HG03066 (cell line): ENCODE measurements at regions not wholly inside any gene's neighbourhood (a gene's known extent, or its start where the extent isn't known, plus 50 kb on each side); places are given as distances from the start of the nearest gene placed in this dataset.
"Not testable (repeated sequence)": the region's sequence is repeated elsewhere in the genome, so short reads cannot be mapped to it uniquely, and the experiment has no call there.

Experiments used
- ATAC-seq: cut with Tn5 transposase; IDR thresholded peaks from one replicate; pipeline ENCODE4 v1.9.1; 2021; ENCODE audit warnings: low read depth; ENCODE audit not compliant: unreplicated experiment

DNA sequence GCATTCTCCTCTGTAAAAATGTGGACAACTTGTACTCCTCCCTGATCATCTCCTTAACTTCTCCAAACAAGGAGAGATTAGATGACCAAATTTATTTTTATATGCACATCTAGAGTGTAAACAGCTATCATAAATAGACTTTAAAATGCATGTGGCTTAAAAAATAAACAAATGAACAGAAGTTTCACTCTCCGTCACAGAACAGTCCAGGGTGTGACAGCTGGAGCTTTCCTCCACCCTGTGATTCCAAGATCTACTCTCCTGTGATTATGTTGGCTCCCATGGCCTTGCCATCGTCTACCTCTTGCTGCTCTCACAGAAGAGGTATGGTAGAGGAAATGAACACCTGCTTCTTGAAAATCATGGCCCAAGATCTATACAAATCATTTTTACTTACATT, 560.2 kb downstream of the TOX3 start:
- ATAC-seq: no peak

DNA sequence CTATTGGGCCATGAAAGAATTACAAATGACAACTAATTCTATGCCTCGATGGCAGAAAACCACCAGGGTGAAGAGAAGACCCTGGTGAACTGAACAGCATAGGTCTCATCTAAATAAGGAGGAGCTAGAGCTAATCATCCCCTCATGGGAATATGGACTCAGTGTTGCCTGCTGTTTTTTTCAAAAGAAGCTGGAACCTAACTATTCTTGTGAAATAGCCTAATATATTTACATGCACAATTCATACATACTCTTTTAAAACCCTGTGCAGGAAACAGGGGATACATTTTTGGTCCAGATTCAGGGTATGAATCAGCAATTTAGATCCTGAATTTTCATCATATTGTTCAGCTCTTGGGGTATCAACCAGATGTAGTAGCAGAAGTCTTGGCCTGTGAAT, 560.6 kb downstream of the TOX3 start:
- no peak for ATAC-seq

GRCh38 chr16:51985126-51985525, 561.8 kb downstream of the TOX3 start:
- no peak for ATAC-seq

- no peak for ATAC-seq
Observed at GRCh38 chr16:51984395-51984794, 562.5 kb downstream of the TOX3 start.

DNA sequence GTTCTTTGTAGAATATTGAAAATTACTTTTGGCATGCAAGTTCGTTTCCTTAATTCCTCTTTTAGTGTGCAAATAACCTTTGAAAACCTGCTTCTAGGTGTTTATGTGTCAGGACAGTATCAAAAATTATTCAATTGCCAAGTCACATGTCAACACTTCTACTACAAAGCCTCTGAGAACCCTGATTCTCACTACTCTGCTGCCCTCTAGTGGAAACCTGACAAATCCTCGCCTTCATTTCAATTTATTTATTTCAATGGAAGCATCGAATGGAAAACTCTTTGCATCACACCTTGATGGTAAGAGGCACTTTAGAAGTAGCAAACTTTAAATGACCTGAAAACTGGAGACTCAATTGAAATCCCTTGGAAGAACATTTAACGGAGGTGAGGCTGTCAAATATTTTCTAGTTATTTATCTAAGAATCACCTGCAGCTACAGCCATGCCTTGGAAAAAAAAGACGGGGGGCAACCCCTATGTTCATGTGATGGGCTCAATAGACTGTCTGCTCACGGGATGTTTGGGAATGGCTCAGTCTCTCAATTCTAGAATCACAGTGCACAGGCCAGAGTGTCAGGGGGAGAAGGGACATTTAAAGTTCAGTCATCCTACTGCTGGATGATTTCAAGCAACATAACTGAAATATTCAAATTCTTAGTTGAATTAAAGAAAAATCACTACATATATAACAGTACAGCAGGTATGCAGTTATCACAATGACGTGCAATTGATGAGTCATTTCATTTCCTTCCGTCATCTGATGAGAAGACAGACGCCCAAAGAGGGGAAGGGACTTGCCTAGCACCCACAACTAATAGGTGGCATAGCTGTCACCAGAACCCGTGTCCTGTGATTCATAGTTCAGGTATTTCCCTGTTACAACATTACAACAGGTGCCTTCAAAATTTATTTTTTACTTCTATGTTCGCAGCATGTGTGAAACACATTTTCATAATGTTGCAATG, 563.9 kb downstream of the TOX3 start:
- ATAC-seq: no peak

- ATAC-seq: no peak
Observed at GRCh38 chr16:51981725-51982124, 565.2 kb downstream of the TOX3 start.

DNA sequence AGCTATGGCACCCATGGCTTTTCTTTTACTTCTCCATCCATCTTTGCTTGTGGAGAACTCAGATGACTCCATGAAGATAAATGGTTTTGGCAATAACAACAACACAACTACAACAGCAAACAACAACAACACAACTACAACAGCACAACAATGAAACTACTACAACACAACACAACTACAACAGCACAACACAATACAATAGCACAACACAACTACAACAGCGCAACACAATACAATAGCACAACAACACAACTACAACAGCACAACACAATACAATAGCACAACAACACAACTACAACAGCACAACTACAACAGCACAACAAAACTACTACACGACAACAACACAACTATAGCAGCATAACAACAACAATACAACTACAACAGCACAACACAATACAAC, 569.4 kb downstream of the TOX3 start:
- ATAC-seq: not testable (repeated sequence)

DNA sequence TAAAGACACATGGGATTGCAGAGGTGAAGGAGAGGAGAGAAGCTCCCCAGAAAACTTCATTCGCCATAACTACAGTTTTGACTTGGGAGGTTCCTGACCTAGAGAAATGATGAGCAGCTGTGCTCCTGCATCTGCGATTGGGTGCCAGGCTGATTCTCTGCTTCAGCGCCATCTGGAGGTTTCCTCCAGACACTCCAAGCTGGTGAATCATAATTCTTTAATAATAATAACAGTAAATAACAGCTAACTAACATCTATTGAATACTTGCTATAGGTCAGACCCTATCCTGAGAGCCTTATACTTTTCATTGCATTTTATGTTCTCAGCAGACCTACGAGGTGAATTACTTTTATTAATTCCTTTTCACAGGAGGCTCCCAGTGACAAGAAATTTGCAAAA, 575.8 kb downstream of the TOX3 start:
- ATAC-seq: no peak

GRCh38 chr16:51968749-51969148, 578.2 kb downstream of the TOX3 start:
- ATAC-seq: no peak

GRCh38 chr16:51967646-51968045, 579.3 kb downstream of the TOX3 start:
- no peak for ATAC-seq

DNA sequence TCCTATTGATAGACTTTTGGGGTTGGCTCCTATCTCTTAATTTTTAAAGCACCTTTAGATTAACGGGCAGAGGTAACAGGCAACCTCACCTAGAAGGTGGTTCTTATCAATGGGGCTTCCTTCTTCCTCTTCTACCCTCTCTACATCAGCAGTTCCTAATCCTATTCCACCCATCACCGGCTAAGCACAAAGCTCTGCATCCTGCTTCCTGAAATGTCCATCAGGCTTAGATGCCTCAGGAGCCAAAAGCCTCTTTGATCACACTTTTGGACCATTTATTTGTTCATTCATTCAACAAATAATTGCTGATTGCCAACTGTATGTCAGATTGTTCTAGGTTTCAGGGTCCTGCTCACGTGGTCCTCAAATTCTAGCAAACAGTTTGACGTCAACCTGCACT, 586.0 kb downstream of the TOX3 start:
- no peak for ATAC-seq

- ATAC-seq: no peak
Observed at GRCh38 chr16:51953286-51953985, 593.5 kb downstream of the TOX3 start.

GRCh38 chr16:51952500-51952899, 594.4 kb downstream of the TOX3 start:
- no peak for ATAC-seq

DNA sequence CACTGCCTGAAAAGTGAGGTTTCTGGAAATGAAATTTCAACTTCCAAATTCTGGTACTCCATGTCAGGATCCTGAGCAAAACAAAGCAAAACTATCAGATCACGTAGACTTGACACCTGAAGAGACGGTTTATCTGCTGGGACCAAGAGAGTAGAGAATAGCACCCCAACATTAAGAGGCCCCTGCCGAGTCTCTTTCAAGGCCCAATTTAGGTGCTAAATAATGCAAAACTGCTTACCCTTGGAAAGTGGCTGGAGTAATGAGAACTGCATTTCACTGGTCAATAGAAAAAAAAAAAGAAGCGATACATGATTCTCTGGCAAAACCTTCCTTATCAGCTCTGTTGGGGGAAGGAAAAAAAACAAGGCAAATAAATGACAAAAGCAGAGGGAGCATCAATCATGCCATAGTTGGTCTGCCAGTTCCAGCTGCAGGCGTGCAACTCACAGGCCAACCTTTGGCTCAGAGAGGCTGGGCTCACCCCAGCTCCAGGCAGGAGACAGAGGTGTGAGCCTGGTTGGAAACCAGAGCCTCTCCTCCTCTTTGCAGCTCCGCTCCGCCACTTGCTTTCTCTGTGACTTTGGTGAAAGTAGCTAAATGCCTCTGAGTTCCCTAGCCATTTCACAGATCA, 595.2 kb downstream of the TOX3 start:
- ATAC-seq: no peak

DNA sequence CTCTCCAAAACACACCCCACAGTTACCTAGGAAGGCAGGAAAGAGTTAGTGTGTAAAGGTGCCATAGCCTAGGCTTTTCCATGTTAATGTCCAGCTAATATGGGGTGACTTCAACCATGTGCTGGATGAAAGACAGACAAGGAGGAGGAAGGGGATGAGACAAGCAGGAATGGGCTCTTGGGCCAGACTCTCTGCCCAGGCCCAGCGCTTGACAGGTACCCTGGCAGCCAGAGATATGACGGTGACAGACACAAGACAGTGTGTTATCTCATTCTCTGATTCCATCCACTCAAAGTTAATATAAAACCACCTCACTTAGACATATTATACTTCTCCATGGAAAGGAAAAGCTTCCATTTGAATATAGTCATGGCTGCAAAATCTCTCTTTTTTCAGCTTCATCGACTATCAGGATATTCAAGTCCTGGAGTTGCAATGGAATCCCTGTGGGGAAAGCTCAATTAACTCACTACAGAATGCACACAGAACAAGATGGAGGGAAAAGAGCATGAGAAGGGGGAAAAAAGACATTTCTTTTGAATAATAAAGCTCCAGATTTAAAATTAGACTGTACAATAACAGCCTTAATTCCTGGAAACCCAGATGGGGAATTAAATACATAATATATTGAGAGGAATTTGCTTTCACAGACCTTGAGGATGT, 596.7 kb downstream of the TOX3 start:
- ATAC-seq: no peak

DNA sequence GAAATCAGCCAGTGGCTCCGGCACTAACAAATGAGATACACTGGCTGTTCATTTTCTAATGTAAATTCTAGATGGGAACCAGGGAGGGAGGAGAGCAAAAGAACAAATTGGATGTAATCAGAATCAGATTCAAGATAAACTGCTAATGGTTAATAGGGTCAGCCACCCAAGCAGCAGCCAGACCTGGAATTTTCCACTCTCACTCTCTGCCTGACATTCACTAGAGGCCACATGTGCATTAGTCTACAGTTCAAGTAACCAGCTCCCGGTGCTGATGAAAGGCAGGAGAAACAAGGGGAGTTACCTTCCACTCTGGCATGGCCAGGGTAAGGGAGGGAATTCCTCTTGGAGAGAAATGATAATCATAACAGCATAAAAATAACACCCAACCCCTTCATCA, 597.7 kb downstream of the TOX3 start:
- ATAC-seq: no peak

- ATAC-seq: no peak
Observed at GRCh38 chr16:51941412-51941811, 605.5 kb downstream of the TOX3 start.

- ATAC-seq: no peak
Observed at GRCh38 chr16:51940183-51940582, 606.8 kb downstream of the TOX3 start.

- no peak for ATAC-seq
Observed at GRCh38 chr16:51939378-51939871, 607.5 kb downstream of the TOX3 start.

GRCh38 chr16:51938861-51939260, 608.1 kb downstream of the TOX3 start:
- ATAC-seq: no peak

DNA sequence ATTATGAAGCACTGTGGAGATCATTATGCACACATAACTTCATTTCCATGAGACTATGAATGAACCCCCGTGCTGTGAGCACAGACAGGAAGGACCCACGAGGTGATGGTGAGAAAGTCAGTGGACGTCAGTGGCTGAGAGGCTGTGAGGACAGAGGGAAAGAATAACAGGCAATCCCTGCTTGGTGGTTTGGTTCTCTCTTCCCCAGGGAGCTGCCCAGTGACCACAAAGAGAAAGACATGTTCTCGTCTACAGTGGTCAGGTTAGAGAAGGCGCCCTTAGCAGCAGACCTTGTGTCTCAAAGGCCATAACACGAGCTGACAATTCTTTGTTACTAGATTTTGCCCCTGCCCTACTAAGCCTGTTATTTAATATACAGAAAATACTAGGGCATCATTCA, 609.2 kb downstream of the TOX3 start:
- no peak for ATAC-seq
